Skeletal muscle tissue (tissue), 3 donors: ENCODE measurements at regions not wholly inside any gene's neighbourhood (a gene's known extent, or its start where the extent isn't known, plus 50 kb on each side); places are given as distances from the start of the nearest gene placed in this dataset.

Source experiments
- H3K27ac ChIP-seq: one replicate; pipeline ENCODE4 v1.7.0; 2013; ENCODE audit warnings: mild to moderate bottlenecking, low read depth, low read length, inconsistent platforms
- H3K27me3 ChIP-seq, 3 donors: one replicate each; pipeline ENCODE4 v1.7.0; 2013; ENCODE audit warnings: low read length in 3 of 3; ENCODE audit not compliant: control insufficient read depth in 3 of 3, insufficient read depth in 3 of 3
- H3K36me3 ChIP-seq, 3 donors: one replicate each; pipeline ENCODE4 v1.7.0; 2013; ENCODE audit warnings: low read length in 3 of 3; ENCODE audit not compliant: control insufficient read depth in 3 of 3, insufficient read depth in 3 of 3
- H3K4me1 ChIP-seq, 3 donors: one replicate each; pipeline ENCODE4 v1.7.0; 2013; ENCODE audit warnings: low read length in 3 of 3, mild to moderate bottlenecking in 3 of 3; ENCODE audit not compliant: control insufficient read depth in 3 of 3, insufficient read depth in 3 of 3
- H3K4me3 ChIP-seq, 3 donors: one replicate each; pipeline ENCODE4 v1.7.0; 2013; ENCODE audit warnings: low read length in 3 of 3
- H3K9ac ChIP-seq, 3 donors: one replicate each; pipeline ENCODE4 v1.7.0; 2013; ENCODE audit warnings: low read length in 3 of 3, mild to moderate bottlenecking in 3 of 3, moderate library complexity in 2 of 3, low read depth in 1 of 3
- H3K9me3 ChIP-seq, 3 donors: one replicate each; pipeline ENCODE4 v1.7.0; 2013; ENCODE audit warnings: low read length in 3 of 3; ENCODE audit not compliant: control insufficient read depth in 3 of 3
- donor health status: Osteomylitis.

DNA sequence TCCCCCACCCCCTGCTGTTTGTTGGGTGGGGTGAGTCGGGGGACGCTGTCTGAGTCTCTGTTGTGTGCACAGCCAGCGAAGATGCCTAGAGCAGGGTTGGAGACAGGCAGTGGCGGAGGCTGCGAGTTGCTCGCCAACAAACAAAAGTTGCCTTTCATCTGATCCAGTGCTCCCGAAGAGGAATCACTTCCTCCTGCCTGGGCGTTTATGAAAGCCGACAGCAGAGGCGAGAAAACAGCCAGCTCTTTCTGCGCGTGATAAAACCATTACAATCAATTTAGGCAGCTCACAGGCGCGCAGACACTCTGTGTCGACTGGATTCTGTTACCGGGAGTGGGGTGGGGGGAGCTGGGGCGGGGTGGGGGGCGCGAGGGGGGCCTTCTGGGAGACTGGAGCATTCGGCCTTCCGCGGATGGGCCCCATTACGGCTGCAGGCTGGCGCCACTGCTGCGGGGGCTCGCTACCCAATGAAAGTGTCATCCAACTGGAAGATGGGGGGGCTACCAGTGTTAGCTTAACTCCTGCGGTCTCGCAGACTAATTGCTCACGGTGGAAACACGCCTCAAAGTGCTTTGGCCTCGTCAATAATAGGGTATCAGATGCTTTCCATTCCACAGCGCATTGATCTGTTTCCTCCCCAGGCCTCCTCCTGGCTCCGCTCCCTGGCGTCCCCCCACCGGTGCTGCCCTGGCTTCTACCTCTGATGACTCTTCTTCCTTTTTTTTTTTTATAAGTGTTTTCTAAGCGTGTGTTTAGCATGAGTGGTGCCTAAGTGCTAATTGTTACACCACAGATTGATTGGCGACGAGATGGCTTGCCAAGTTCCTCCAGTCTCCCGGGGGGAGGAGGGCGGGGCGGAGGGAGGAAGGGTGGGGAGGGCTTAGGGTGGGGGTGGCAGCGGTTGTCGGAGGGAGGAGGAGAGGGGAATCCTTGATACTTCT lies 678.4 kb downstream of the MED13L start:
- Histone ChIP-seq H3K4me1 (peaks cover 4 to 10% (median 10%) of the 10 kb centered on the region in 3 donors), H3K9me3 (no peaks in the 10 kb centered on the region), H3K9ac (no peak overlapping the region), H3K36me3 (no peaks in the 10 kb centered on the region), H3K27ac (no peak overlapping the region), H3K27me3 (peaks cover 9 to 20% (median 10%) of the 10 kb centered on the region in 3 donors), H3K4me3 (peak overlapping the region; percentile 6 to 49 (median 45))

DNA sequence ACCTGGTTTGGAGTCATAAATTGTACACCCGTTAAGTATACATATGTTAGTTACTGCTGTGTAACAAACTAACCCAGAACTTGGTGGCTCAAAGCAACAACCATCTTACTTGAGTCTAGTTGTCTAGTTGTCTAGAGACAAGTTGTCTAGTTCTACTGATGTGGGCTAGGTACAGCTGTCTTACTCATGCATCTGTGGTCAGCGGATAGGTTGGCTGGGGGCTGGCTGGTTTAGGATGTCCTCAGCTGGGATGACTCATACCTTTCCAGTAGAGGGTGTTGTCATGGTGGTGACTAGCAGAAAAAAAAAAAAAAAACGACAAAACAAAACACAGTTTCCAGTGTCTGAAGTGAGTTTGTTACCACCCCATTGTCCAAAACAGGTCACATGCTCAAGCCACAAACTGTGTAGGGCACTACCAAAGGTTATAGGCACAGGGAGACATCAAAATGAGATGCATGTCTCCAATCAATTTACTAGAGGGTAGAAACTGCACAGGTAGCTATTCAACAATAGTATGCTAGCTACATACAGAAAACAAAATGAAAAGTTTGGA lies 680.3 kb downstream of the MED13L start:
- Histone ChIP-seq H3K27ac (no peak overlapping the region), H3K27me3 (peaks cover 9 to 18% (median 10%) of the 10 kb centered on the region in 3 donors), H3K9me3 (no peaks in the 10 kb centered on the region), H3K4me3 (no peak overlapping the region), H3K36me3 (no peaks in the 10 kb centered on the region), H3K9ac (no peak overlapping the region), H3K4me1 (peaks cover 4 to 10% (median 10%) of the 10 kb centered on the region in 3 donors)

GRCh38 chr12:115588131-115588530 lies 689.4 kb downstream of the MED13L start:
- Histone ChIP-seq H3K9me3 (no peaks in the 10 kb centered on the region), H3K27ac (no peak overlapping the region), H3K27me3 (no peaks in the 10 kb centered on the region), H3K4me1 (peaks cover 0 to 4% (median 0%) of the 10 kb centered on the region in 3 donors), H3K9ac (no peak overlapping the region), H3K4me3 (no peak overlapping the region), H3K36me3 (no peaks in the 10 kb centered on the region)

DNA sequence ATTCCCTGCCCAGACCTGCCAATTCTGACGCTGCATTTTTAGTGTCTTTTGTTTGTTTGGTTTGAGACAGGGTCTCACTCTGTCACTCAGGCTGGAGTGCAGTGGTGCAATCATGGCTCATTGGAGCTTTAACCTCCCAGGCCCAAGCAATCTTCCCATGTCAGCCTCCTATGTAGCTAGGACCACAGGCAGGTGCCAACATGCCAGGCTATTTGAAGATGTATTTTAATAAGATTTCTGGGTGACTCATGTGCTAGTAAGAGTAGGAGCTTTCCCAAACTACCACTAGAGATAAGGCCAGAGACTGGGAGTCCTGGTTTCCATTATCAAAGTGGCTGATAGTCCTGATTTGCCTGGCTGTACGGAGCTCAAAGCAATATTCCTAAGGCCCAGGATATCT lies 693.3 kb downstream of the MED13L start:
- no peaks in the 10 kb centered on the region for H3K9me3 ChIP-seq

DNA sequence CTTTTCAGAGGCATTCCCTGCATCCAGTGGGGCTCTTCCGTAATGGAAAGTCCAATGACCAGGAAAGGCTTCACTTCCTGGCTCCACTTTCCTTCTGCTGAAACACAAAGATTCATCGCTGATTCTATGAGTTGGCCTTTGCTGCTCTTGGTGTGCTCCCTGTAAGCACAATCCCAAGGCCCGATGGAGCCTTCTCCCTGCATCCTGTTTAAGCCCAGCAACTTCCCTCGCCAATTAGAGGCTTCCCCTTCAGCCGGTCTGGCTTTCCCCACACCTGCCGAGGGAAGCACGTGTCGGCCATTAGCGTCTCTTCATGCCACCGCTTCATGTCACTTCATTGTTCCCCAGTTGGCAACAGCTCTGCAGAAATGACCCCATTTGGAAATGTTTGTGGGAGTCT lies 693.9 kb downstream of the MED13L start:
- Histone ChIP-seq H3K9me3 (no peaks in the 10 kb centered on the region), H3K27ac (no peak overlapping the region), H3K9ac (no peak overlapping the region), H3K36me3 (no peaks in the 10 kb centered on the region), H3K27me3 (peaks cover 0 to 4% (median 0%) of the 10 kb centered on the region in 3 donors), H3K4me3 (no peak overlapping the region), H3K4me1 (no peaks in the 10 kb centered on the region)

More for the DNA sequence above, 693.3 kb downstream of the MED13L start:
- no peak overlapping the region for H3K27ac ChIP-seq
- peaks cover 0 to 4% (median 0%) of the 10 kb centered on the region in 3 donors for H3K27me3 ChIP-seq
- H3K9ac ChIP-seq: no peak overlapping the region
- H3K4me1 ChIP-seq: no peaks in the 10 kb centered on the region
- no peak overlapping the region for H3K4me3 ChIP-seq
- no peaks in the 10 kb centered on the region for H3K36me3 ChIP-seq

- Histone ChIP-seq H3K36me3 (no peaks in the 10 kb centered on the region), H3K9me3 (no peaks in the 10 kb centered on the region), H3K27me3 (peaks cover 3 to 6% (median 4%) of the 10 kb centered on the region in 3 donors), H3K9ac (no peak overlapping the region), H3K27ac (no peak overlapping the region), H3K4me1 (no peaks in the 10 kb centered on the region), H3K4me3 (no peak overlapping the region)
Observed at GRCh38 chr12:115577401-115577800, 700.1 kb downstream of the MED13L start.

DNA sequence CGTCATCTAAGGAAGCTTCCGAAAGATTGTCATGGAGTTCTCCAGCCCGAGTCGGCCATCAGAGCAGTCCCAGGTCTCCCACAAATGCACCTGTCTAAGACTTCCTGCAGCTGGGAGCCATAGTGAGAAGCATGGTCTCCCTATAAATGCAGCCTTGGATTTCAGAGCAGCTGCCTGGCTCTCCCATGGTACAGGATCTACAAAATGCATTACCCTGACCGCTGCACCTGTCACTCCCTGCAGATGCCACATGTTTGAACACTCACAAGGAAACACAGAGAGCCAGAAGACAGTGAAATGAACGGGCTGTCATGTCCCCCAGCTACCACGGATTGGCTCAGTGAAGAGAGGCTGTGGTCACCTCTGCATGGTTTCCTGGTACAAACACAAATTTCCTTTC lies 702.7 kb downstream of the MED13L start:
- peaks cover 3 to 6% (median 4%) of the 10 kb centered on the region in 3 donors for H3K27me3 ChIP-seq
- H3K4me3 ChIP-seq: no peak overlapping the region
- H3K4me1 ChIP-seq: no peaks in the 10 kb centered on the region
- no peak overlapping the region for H3K27ac ChIP-seq
- no peaks in the 10 kb centered on the region for H3K36me3 ChIP-seq
- no peaks in the 10 kb centered on the region for H3K9me3 ChIP-seq
- no peak overlapping the region for H3K9ac ChIP-seq

- H3K4me3 ChIP-seq: no peak overlapping the region
- H3K9me3 ChIP-seq: no peaks in the 10 kb centered on the region
- H3K4me1 ChIP-seq: no peaks in the 10 kb centered on the region
- H3K36me3 ChIP-seq: no peaks in the 10 kb centered on the region
- H3K27ac ChIP-seq: no peak overlapping the region
- no peak overlapping the region for H3K9ac ChIP-seq
- peaks cover under 1 to 4% (median 1%) of the 10 kb centered on the region in 3 donors for H3K27me3 ChIP-seq
Observed at GRCh38 chr12:115572440-115572839, 705.1 kb downstream of the MED13L start.

GRCh38 chr12:115571446-115571845 lies 706.0 kb downstream of the MED13L start:
- Histone ChIP-seq H3K36me3 (no peaks in the 10 kb centered on the region), H3K9me3 (no peaks in the 10 kb centered on the region), H3K27me3 (peaks cover 0 to 4% (median 3%) of the 10 kb centered on the region in 3 donors), H3K27ac (no peak overlapping the region), H3K4me1 (no peaks in the 10 kb centered on the region), H3K9ac (no peak overlapping the region), H3K4me3 (no peak overlapping the region)

- no peak overlapping the region for H3K9ac ChIP-seq
- no peaks in the 10 kb centered on the region for H3K4me1 ChIP-seq
- no peaks in the 10 kb centered on the region for H3K36me3 ChIP-seq
- no peaks in the 10 kb centered on the region for H3K9me3 ChIP-seq
- no peak overlapping the region for H3K4me3 ChIP-seq
- H3K27me3 ChIP-seq: peaks cover 0 to 4% (median 3%) of the 10 kb centered on the region in 3 donors
- no peak overlapping the region for H3K27ac ChIP-seq
Observed at GRCh38 chr12:115571027-115571426, 706.5 kb downstream of the MED13L start.
